ENCODE measurements at regions not wholly inside any gene's neighbourhood (a gene's known extent, or its start where the extent isn't known, plus 50 kb on each side); places are given as distances from the start of the nearest gene placed in this dataset.

DNA sequence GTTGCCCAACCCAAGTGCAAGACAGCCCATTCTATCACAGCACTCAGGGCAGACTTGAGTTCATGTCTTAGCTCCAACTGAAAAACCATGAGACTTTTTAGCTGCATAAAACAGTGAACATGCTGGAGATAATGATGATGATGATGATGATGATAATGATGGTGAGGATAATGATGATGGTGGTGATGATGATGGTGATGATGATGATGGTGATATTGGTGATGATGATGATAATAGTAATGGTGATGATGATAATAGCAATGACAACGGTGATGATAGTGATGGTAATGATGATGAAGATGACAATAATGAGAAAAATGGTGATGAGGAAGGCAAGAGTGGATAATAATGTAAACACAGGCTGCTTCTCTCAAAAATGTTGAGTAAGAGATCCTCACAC, 576.2 kb downstream of the BCL11B start:
- TF ChIP-seq, protein P1, sequence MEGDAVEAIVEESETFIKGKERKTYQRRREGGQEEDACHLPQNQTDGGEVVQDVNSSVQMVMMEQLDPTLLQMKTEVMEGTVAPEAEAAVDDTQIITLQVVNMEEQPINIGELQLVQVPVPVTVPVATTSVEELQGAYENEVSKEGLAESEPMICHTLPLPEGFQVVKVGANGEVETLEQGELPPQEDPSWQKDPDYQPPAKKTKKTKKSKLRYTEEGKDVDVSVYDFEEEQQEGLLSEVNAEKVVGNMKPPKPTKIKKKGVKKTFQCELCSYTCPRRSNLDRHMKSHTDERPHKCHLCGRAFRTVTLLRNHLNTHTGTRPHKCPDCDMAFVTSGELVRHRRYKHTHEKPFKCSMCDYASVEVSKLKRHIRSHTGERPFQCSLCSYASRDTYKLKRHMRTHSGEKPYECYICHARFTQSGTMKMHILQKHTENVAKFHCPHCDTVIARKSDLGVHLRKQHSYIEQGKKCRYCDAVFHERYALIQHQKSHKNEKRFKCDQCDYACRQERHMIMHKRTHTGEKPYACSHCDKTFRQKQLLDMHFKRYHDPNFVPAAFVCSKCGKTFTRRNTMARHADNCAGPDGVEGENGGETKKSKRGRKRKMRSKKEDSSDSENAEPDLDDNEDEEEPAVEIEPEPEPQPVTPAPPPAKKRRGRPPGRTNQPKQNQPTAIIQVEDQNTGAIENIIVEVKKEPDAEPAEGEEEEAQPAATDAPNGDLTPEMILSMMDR (IDR thresholded peaks at IDR 0.05; ENCODE audit: insufficient read depth, low read length): no peak
- TF ChIP-seq POLR2AphosphoS5 (IDR thresholded peaks at IDR 0.05; ENCODE audit: low read depth) (no peak), GABPA (IDR thresholded peaks at IDR 0.05; ENCODE audit: low read depth) (no peak)
- TF ChIP-seq, protein P2, sequence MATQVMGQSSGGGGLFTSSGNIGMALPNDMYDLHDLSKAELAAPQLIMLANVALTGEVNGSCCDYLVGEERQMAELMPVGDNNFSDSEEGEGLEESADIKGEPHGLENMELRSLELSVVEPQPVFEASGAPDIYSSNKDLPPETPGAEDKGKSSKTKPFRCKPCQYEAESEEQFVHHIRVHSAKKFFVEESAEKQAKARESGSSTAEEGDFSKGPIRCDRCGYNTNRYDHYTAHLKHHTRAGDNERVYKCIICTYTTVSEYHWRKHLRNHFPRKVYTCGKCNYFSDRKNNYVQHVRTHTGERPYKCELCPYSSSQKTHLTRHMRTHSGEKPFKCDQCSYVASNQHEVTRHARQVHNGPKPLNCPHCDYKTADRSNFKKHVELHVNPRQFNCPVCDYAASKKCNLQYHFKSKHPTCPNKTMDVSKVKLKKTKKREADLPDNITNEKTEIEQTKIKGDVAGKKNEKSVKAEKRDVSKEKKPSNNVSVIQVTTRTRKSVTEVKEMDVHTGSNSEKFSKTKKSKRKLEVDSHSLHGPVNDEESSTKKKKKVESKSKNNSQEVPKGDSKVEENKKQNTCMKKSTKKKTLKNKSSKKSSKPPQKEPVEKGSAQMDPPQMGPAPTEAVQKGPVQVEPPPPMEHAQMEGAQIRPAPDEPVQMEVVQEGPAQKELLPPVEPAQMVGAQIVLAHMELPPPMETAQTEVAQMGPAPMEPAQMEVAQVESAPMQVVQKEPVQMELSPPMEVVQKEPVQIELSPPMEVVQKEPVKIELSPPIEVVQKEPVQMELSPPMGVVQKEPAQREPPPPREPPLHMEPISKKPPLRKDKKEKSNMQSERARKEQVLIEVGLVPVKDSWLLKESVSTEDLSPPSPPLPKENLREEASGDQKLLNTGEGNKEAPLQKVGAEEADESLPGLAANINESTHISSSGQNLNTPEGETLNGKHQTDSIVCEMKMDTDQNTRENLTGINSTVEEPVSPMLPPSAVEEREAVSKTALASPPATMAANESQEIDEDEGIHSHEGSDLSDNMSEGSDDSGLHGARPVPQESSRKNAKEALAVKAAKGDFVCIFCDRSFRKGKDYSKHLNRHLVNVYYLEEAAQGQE (IDR thresholded peaks at IDR 0.05; ENCODE audit: insufficient replicate concordance, low read depth): no peak
